Fibroblast of pulmonary artery (primary cell): ENCODE measurements at regions not wholly inside any gene's neighbourhood (a gene's known extent, or its start where the extent isn't known, plus 50 kb on each side); places are given as distances from the start of the nearest gene placed in this dataset.
"Not testable (repeated sequence)": the region's sequence is repeated elsewhere in the genome, so short reads cannot be mapped to it uniquely, and the experiment has no call there.

ENCODE experiments used
- DNase-seq: peaks from one replicate; pipeline ENCODE4 v3.0.0-alpha.2; 2010; ENCODE audit warnings: low read depth
- H3K4me3 ChIP-seq: replicated peaks from 2 replicates; pipeline ENCODE4 v1.5.1; 2011; ENCODE audit warnings: low read depth, mild to moderate bottlenecking, control low read depth, low read length, moderate library complexity
- CTCF ChIP-seq: IDR thresholded peaks from 2 replicates; pipeline ENCODE4 v1.5.1; 2011; ENCODE audit warnings: mild to moderate bottlenecking, control low read depth, low read length, inconsistent platforms; ENCODE audit errors: missing control alignments

DNA sequence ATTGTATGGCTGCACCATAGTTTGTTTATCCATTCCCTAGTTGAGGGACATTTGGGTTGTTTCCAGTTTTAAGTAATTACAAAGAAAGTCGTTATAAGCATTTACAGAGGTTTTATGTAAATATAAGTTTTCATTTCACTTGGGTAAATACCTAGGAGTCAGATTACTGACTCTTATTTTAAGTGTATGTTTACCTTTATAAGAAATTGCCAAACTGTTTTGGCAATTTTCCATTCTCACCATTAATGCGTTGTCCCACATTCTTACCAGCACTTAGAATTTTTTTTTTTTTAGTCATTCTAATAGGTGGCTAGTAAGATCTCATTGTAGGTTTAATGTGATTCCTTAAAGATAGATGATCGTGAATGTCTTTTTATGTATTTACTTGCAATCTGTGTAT is 121.5 kb upstream of the NR3C2 start:
- no peak for TF ChIP-seq CTCF
- H3K4me3 ChIP-seq, result no peak overlapping the region
- DNase-seq, result no peak

GRCh38 chr4:148561467-148561866 is 119.3 kb upstream of the NR3C2 start:
- no peak overlapping the region for H3K4me3 ChIP-seq
- no peak for DNase-seq
- TF ChIP-seq CTCF, result no peak

DNA sequence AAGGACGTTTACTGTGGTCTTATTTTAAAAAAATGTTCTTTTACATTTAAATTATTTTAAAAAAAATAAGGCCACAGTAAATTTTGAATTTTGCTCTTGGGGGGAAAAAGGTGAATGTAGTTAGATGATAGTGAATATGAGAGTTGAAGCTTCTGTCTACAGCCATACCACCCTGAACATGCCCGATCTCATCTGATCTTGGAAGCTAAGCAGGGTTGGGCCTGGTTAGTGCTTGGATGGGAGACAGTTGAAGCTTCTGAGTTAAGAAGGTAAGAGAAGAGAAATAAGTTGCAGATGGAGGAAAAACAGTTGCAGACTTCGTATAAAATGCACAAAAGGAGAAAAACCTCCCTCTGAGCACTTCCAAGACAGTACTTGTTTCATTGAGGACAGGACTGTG is 115.6 kb upstream of the NR3C2 start:
- no peak overlapping the region for H3K4me3 ChIP-seq
- TF ChIP-seq CTCF, result no peak
- DNase-seq, result no peak

GRCh38 chr4:148550788-148551187 is 108.6 kb upstream of the NR3C2 start:
- no peak overlapping the region for H3K4me3 ChIP-seq
- DNase-seq, result no peak
- TF ChIP-seq CTCF, result no peak

DNA sequence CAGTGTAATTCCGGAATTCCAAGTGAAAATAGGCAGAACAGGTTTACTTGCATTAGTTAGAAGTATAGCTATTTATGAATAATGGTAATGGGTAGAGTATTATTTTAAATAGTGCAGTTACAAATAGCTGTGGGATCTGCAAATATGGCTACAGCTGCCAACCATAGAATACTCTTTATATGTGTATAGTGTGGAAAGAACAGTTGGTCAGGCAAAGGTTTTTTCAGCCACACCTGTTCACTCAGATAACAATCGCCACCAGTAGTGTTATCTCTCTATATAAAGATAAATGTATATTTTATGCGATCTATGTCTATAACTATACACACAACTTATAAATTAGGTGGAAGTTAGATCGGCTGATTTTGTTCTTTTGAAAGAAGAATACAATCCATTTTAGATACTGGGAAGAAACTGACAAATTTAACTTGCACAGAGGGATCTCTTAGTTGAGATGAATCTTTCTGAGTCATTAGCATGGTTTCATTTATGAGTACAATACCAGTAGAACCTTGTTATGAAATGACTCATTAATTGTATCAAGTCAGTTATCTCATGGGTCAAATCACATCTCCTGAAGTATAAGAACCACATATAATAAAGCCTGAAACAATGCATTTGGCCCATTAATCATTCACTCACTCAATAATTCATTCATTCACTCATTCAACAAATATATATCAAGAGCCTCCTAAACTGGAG is 100.9 kb upstream of the NR3C2 start:
- H3K4me3 ChIP-seq, result no peak overlapping the region
- no peak for TF ChIP-seq CTCF
- no peak for DNase-seq

DNA sequence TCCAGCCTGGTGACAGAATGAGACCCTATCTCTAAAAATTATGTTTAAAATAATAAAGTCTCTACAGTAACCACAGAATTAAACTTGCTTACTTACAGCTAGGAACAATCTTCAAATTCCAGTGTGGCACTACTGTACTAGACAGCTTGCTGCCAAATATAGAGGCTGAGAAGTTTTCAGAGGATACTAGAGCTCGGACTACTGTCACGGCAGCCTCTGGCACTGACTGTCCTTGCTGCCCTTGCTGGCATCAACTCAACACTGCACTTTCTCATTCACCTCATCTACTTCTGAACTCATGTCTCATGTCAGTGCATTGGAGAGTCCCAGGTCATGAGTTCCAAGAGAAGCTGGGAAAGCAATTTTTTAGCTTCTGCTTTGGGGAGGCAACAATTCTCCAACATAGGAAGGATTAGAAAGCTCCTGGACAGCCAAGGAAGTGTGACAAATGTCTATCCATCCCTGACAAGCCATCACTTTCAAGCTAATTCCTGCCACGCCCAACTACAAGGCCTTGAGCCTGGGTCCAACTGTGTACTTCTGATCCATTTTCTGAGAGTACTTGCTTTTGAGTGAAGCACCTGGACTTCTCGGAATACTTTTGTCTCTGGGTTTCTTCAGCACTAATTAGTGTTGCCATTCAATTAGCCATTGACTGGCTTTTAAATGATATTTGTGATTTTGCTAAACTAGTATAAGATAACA is 98.6 kb upstream of the NR3C2 start:
- TF ChIP-seq CTCF, result no peak

DNA sequence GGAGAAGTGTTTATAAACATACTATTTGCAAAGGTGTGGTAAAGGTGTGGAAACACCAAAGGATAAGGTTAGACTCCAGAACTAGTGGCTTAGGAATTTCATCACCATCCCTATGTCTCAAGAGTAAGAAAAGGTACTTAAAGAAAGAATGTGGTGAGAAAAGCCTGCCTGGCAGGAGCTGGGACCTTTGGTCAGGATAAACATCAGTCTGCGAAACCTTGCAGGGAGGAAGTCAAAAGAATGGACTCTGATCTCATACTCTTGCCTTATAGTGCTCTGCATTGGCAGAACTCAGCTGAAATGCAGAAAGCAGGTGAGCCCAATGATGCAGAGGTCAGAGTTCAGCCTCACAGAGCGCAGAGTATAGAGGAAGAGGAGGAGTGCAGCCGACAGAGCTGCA is 97.2 kb upstream of the NR3C2 start:
- H3K4me3 ChIP-seq, result no peak overlapping the region
- no peak for TF ChIP-seq CTCF
- DNase-seq, result no peak

More for the DNA sequence above, 98.6 kb upstream of the NR3C2 start:
- no peak for DNase-seq
- no peak overlapping the region for H3K4me3 ChIP-seq

DNA sequence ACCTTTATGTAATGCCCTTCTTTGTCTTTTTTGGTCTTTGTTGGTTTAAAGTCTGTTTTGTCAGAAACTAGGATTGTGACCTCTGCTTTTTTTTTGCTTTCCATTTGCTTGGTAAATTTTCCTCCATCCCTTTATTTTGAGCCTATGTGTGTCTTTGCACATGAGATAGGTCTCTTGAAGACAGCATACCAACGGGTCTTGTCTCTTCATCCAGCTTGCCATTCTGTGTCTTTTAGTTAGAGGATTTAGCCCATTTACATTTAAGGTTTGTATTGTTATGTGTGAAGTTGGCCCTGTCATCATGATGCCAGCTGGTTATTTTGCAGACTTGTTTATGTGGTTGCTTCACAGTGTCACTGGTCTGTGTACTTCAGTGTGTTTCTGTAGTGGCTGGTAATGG is 91.6 kb upstream of the NR3C2 start:
- not testable (repeated sequence) for DNase-seq, H3K4me3 ChIP-seq
